Activated CD4-positive, CD25-positive, alpha-beta regulatory T cell (primary cell): ENCODE measurements at regions not wholly inside any gene's neighbourhood (a gene's known extent, or its start where the extent isn't known, plus 50 kb on each side); places are given as distances from the start of the nearest gene placed in this dataset.

Experiments used
- DNase-seq, 4 experiments: peaks; one replicate each; lab custom pipeline; 2025; lab: John Stamatoyannopoulos, UW

DNA sequence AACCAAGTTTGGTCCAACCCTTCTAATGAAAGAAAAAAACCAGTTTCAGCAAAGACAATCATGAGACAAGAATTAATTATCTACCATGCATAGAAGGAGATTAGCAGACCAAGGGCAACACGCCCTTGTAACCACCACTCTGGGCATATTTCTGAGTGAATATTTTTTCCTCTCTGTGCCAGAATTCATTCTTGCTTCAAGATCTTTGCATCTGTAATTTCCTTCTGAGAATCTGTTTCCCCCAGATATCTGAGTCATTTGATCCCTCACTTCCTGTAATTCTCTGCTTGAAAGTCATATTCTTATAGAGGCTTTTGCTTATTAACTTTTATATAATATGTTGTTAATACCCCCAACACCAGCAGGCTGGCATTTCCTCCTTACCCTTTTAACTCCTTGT lies 243.7 kb downstream of the SLC16A7 start:
- no peak for DNase-seq

DNA sequence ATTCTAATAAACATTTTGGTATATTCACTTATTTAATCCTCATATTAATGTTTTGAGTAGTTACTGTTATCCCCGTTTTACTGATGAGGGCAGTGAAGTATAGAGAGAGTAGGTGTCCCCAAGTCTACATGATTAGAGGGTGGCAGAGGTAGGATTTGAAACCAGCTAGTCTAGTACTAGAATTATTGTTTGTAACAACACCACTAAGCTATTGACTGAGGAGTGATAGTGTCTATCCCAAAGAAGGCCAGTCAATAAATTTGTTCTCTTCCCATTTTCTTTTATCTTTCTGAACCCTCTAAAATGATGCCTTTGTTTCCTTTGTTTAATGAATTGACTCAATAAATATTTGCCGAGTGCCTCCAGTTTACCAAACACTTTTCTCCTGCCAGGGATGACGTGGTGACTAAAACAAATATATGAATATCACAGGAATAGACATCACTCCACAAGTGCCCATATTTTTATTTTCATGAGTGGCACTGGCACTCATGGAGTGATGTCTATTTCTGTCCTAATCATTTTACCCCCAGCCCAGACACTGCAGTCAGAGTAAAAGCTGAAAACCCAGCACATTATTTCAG lies 247.5 kb downstream of the SLC16A7 start:
- DNase-seq = no peak

GRCh38 chr12:59844750-59845149 lies 248.9 kb downstream of the SLC16A7 start:
- DNase-seq = no peak

GRCh38 chr12:59845293-59845692 lies 249.5 kb downstream of the SLC16A7 start:
- no peak for DNase-seq

DNA sequence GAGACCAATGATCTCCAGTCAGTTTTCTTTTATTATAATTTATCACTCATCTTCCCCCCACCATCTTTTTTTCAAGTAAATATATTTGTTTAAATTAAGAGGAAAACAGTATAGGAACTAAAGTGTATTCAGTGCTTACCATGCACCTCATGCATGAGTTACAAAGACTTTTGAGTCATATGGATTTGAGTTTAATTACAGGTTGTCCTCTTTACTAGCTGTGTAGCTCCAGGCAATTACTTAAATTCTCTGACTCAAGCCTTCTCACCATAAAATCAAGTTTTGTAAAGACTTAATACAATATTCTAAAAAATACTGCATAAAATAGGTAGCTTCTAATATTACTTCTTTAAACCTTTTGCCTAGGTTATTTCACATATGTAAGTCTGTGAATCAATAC lies 251.3 kb downstream of the SLC16A7 start:
- no peak for DNase-seq

DNA sequence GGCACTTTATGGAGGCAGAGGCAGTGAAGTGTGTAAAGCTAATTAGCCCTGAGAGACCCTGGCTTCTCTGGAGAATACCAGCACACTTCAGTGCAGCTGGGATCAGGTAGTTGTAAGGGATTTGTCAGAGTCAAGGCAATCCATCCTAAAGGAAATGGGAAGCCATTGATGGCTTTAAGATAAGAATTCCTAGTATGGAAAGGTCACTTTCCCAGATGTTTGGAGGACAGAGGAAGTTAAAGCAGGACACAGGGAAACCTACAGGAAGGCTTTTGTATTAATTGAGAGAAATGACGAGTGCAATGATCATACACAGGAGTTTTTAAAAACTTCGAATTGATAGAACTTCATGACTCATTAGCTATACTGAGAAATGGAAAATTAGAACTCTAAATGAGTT lies 254.4 kb downstream of the SLC16A7 start:
- DNase-seq = no peak

DNA sequence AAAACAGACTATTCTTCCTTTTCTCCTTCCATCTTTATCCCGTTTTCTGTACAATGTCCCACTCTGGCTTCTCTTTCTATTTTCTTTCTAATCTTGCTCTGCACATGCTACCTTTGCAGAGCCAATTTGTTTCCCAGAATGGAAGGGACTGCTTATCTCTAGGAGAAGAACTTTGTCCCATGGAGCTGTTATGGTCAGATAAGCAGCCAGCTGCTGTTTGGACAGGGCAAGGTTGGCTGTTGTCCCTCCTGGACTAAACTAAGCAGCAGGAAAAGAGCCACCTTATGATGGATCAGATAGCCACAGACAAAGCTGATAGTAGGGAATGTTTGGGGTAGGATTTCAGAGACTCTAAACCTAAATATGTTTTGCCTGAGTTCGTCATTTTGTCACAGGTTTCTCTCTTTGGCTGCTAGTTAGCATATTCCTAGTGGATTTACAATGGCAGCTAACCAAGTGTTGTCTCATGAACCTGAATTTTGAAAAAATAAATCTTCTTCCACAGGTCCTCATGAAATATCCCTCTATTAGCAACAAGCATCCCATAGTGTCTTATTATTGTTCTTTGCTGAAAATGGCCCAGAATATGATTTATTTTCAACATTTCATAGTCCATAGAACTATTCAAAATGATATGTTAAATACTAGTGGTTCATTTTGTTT lies 262.8 kb downstream of the SLC16A7 start:
- no peak for DNase-seq

DNA sequence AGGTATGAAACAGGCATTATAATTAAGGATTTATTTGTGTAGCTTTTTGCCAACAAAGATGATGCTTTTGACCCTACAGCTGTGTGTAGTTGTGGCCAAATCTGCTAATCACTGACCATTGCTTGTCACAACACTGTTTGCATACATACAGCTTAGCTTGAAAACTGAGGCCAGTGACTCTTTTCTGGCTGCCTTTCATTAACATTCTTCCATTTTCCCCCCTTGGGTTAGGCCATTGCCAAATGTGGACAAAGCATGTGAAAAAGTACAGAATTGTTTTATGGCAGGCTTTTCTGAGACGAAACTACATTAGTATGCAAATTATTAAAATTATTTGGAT lies 263.3 kb downstream of the SLC16A7 start:
- DNase-seq = no peak

GRCh38 chr12:59861635-59862034 lies 265.8 kb downstream of the SLC16A7 start:
- DNase-seq = no peak

DNA sequence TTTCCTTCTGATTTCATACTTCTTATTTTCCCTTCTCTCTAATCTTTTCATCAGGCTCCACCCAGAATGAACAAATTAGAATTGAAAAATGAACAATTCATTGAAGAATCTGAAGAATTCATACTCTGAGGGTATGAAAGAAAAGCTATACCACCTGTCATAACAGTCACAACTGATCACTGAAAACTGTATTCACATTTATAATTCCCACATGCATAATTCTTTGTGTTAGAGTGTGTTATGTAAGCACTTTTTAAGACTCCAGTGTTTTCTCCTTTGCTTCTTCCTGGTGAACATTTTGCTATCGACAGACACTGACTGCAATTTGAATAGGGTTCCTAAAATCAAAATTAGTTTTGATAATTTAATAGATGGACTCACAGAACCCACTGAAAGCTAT lies 271.2 kb downstream of the SLC16A7 start:
- DNase-seq = no peak

GRCh38 chr12:59867689-59868088 lies 271.9 kb downstream of the SLC16A7 start:
- no peak for DNase-seq

DNA sequence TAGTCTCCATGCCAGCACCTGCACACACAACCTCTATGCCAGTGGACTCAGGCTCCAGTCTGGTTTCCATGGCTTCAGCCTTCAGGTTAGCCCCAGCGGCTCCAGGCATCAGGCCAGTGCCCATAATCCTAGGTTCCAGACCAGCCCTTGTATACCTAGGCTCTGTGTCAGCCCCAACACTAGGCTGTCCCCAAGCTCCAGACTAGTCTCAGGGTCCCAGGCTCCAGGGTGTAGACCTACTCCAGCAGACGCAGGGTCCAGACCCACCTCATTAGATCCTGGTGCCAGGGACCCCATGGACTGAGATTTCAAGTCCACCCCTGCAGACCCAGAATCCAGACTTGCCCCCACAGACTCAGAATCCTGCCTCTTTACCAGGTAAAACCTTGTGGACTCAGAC lies 275.9 kb downstream of the SLC16A7 start:
- DNase-seq = no peak

DNA sequence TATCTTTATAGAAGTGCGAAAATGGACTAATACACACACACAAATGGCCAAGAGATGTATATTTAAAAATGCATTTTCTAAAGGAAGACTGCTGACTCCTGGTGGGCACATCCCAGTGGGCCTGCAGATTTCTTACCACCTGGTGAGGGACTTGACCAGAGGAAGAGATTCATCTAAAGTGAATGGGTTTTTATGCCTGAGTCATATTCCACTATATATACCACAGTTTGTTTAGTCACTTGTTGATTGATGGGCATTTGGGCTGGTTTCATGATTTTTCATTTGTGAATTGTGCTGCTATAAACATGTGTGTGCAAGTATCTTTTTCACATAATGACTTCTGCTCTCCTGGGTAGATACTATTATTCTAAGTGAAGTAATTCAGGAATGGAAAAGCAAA lies 277.3 kb downstream of the SLC16A7 start:
- no peak for DNase-seq

DNA sequence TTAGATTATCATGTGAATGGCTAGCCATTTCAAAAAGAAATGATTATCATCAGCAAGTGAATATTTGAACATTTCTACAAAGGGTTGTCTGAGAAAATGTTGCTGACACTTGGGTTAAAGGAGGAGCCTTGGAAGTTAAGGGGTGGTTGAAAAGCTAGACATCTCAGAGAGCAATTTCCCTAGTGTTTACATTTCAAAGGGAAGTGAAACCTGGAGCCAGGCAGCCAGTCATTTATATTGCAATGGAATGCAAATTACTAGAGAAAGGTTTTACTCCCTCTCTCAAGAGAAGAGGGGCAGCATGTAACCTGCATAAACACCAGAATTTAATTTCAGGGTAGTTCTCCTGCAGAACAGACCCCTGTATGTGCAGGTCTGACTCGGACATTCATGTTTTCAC lies 279.0 kb downstream of the SLC16A7 start:
- no peak for DNase-seq

DNA sequence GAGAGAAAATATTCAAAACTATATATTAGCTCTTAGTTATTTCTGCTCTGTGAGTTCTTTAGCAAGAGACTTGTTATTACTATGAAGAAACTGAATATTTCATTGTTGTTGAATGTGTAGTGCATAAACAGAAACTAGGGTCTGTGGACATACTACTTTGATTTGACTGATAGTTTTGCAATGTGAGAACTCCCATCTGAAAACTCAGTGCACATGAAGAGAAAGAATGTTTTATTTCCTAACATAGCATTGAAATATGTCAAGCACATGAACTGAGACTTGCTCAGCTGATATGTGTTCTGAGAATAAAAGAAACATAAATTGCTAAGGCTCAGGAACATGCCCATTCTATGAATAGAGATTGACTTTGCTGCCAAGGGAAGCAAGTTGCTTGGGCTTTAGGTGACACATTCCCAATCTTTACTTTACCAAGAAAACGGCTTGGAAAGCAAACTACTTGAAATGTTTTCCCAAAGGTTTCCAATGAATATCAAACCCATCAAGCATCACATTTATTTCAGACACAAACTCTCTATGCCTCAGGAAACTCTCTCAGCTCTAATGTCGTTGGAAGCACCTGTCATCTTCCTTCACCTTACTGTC lies 290.4 kb downstream of the SLC16A7 start:
- no peak for DNase-seq

DNA sequence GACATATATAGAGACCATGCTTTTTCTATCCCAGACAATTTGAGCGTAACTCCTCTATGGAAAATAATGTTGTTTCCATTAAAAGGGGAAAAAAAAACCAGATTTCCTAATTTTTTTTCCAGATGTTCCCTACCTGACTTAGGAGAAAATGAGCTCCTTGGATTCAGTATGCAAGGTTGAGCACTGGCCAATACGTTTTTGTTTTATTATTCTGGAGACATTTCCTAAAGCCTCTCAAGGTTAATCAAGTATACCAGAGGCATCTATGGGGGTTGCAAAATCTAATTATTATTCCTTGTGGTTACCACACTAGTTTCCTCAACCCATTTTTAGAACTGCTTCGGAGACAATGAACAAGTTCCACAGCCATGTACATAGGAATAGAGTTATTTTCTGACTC lies 291.3 kb downstream of the SLC16A7 start:
- no peak for DNase-seq

DNA sequence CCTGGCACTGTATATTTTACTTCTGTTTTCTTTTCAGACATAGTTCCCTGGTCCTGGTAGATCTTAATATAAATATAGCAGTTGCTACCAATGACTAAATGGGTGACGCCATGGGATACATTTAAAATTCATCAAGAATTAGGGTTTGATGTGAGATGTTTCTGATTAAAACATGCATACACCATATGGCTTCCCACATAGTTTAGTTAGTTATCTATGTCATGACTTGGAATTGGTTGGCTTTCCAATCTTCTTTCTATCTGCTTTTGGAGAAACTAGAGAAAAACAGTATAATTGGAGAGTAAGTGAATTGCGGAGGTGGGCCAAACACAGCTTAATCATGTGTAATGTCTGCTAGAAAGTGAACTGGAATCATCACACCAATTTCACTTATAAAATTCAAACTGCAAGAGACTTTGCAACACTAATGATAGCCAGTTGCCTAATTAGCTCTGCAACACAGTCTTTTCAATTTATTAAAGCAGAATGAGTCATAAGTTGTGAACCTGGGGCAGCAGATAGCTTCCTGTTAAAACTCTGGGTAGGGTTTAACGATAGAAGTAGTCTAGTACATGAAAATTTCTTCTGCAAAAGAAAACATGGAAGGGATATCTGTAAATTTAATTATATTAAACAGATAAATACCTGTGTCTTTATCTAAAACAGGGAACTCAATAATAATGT lies 295.2 kb downstream of the SLC16A7 start:
- no peak for DNase-seq

GRCh38 chr12:59895166-59895775 lies 299.4 kb downstream of the SLC16A7 start:
- no peak for DNase-seq

GRCh38 chr12:59904874-59905521 lies 309.2 kb downstream of the SLC16A7 start:
- DNase-seq = no peak

DNA sequence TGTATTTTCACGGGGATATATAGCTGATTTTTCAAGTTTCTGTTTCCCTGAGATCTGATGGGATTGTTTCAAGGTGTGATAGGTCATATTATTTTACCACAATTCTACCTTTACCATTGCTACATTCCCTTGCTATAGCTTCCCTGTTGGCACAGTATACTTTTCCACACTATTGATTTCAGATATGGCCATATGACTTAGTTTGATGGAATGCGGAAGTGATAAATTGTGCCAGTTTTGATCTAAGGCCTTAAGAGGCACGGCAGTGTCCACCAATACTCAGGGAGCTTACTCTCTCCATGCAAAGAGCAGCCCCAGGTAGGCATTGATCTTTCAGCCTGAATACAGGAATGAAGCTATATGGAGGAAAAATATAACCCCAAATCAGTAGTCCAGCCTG lies 315.7 kb downstream of the SLC16A7 start:
- no peak for DNase-seq

DNA sequence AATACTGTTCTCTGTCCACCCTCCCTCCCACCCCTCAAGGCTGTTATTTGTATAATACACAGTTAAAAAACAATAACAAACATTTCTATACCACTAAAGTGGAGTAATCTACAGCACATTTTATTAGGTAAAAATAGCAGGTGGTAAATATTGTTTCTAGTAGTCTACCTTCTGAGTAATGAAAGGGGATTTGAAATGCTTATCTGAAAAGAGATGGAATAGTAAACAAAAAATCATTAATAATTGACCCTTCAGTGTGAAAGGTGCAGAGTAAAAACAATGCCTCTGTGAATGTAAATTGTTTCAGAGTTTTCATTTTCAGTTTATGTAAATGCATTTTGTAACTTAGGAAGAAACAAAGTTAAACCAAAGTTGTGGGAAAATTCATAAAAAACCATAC lies 321.2 kb downstream of the SLC16A7 start:
- DNase-seq = no peak

GRCh38 chr12:59927032-59927431 lies 331.2 kb downstream of the SLC16A7 start:
- DNase-seq = no peak
